Endothelial cell of umbilical vein (primary cell): ENCODE measurements at regions not wholly inside any gene's neighbourhood (a gene's known extent, or its start where the extent isn't known, plus 50 kb on each side); places are given as distances from the start of the nearest gene placed in this dataset.

Experiments
- CTCF ChIP-seq, 2 donors: IDR thresholded peaks; 1 replicate in 1 of 2; 2 replicates in 1 of 2; pipeline ENCODE4 v1.5.1; 2011; ENCODE audit warnings: low read length in 2 of 2, mild to moderate bottlenecking in 2 of 2, moderate library complexity in 2 of 2, control low read depth in 1 of 2, inconsistent platforms in 1 of 2, low read depth in 1 of 2; ENCODE audit not compliant: insufficient read depth in 1 of 2; ENCODE audit errors: extremely low read depth in 1 of 2
- EZH2 ChIP-seq: IDR thresholded peaks from 2 replicates; pipeline ENCODE4 v1.6.1; 2012; ENCODE audit warnings: borderline replicate concordance, low read depth, mild to moderate bottlenecking, moderate library complexity, low read length, inconsistent platforms; ENCODE audit not compliant: severe bottlenecking
- POLR2A ChIP-seq: IDR thresholded peaks from 2 replicates; pipeline ENCODE4 v1.6.1; 2012; ENCODE audit warnings: low read depth, mild to moderate bottlenecking, control low read depth, low read length
- POLR2AphosphoS5 ChIP-seq: IDR thresholded peaks from 2 replicates; pipeline ENCODE4 v1.6.1; 2012; ENCODE audit warnings: low read depth, mild to moderate bottlenecking, control low read depth, low read length, moderate library complexity; ENCODE audit not compliant: insufficient read depth

GRCh38 chr2:120611961-120612360, 123.7 kb upstream of the GLI2 start:
- TF ChIP-seq POLR2A (no peak), CTCF (IDR thresholded peaks at IDR 0.05; ENCODE audit: extremely low read depth in 1 of 2, insufficient read depth in 1 of 2, low read depth in 1 of 2, low read length in 2 of 2) (no peak), POLR2AphosphoS5 (no peak), EZH2 (no peak)
